Activated CD8-positive, alpha-beta memory T cell treated with anti-CD3 and anti-CD28 coated beads for 36 hours (primary cell): ENCODE measurements at regions not wholly inside any gene's neighbourhood (a gene's known extent, or its start where the extent isn't known, plus 50 kb on each side); places are given as distances from the start of the nearest gene placed in this dataset.
"Not testable (repeated sequence)": the region's sequence is repeated elsewhere in the genome, so short reads cannot be mapped to it uniquely, and the experiment has no call there.

ENCODE experiments used
- CTCF ChIA-PET: fragments of 350-600 bp; sonication (Branson Sonifier 250); formaldehyde crosslinking; loops from one replicate; lab custom pipeline; 2021; ENCODE audit warnings: antibody characterized with exemption; lab: Charles Lee
- POLR2A ChIA-PET: fragments of 350-600 bp; sonication (Branson Sonifier 250); formaldehyde crosslinking; loops from one replicate; lab custom pipeline; 2021; ENCODE audit warnings: antibody characterized with exemption; lab: Charles Lee

DNA sequence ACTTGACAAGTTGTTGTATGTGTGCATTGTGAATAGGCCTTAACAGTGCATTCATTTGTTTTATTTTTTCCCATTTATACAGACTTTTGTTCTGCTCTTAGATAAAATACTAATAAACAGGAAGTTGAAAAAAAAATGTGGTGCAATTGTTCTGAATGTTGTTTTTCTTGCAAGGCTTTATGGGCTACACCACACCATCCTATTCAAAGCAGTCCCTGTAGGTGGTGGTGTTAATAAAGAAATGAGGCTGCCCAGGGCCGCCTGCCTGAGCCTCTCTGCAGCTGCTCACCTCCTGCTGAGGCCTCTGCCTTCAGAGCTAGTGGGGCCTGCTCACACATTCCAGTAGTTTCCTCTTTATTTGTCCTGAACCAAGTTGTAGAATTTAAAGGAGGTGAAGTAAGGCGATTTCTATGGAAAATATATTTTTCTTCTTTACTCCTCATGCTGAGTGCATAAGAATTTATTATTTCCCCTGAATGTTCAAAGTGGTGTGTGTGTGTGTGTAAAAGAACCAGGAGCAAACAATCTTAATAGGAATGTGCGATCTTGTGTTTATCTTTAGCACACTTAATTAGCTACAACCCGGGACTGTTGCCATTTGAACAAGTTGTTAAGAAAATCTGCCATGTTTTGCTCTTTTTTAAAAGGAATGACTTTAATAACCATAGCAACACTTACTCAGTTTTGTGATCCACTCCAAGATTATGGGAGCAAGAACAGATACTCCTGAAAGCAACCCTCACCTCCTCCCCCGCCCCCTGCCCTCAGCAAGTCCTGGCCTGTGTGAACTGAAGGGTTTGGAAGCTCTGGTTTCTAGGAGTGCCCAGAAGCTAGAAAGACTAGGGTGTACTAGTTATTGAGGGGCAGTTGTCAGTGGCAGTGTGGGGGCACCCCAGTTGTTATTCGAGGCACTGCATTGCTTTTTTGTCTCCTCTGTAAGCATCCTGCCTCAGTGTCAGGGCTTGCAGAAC lies 251.6 kb upstream of the PLGLB2 start:
- CTCF ChIA-PET, POLR2A ChIA-PET: not testable (repeated sequence)

GRCh38 chr2:87497135-87497534 lies 250.8 kb upstream of the PLGLB2 start:
- CTCF ChIA-PET, POLR2A ChIA-PET: not testable (repeated sequence)

DNA sequence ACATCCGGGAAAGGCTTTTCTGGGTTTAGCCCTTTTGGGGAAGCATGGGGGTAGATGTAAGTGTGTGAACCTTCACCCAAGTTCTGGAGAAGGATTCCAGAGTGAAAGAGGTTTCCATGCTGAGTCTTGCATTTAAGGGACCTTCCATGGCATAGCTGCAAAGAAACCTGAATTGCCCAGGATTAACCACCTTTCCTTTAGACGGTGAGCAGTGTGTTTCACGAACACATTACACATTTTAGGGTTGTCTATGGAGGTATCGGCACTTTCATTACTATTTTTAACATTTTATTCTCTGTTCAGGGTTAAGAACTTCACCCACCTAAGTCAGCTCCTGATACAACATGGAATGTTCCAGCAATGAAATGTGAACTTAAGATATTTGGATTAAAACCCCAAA lies 250.2 kb upstream of the PLGLB2 start:
- POLR2A ChIA-PET, CTCF ChIA-PET: not testable (repeated sequence)

- CTCF ChIA-PET, result not testable (repeated sequence)
These were observed 249.6 kb upstream of the PLGLB2 start for GRCh38 chr2:87498169-87498853.

GRCh38 chr2:87498854-87499238 lies 249.0 kb upstream of the PLGLB2 start:
- POLR2A ChIA-PET, CTCF ChIA-PET: not testable (repeated sequence)

More at GRCh38 chr2:87498169-87498853, 249.6 kb upstream of the PLGLB2 start:
- POLR2A ChIA-PET, result not testable (repeated sequence)

DNA sequence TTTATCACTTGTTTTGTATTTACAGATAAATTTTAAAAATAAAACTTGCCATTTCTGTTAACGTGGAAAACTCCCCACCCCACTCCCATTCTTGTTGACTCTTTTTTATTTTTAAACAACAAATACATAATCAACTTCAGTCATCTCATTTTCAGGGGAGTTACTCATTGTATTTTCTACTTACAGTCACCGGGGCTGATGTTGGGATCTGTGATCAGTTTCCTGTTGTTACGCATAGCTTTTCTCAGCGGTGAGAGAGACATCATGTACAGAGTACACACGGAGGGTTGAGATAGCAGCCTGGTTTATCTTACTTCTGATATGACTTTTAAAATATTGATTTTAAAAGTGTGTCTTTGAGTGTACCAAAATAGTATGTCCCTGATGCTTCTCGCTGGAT lies 248.0 kb upstream of the PLGLB2 start:
- CTCF ChIA-PET, POLR2A ChIA-PET: not testable (repeated sequence)

DNA sequence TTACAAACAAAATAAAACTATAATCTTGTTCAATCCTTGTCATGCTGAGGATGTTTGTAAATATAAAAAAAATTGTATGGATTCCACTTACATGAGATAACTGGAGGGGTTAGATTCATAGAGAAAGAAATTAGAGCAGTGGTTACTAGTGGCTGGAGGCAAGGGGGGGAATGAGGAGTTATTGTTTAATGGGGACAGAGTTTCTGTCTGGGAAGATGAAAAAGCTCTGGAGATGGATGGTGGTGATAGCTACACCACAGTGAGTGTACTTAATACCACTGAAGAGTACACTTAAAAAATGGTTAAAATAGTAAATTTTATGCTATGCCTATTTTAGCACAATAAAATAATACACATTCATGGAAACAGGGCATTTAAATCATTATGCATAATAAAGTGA lies 247.5 kb upstream of the PLGLB2 start:
- CTCF ChIA-PET, POLR2A ChIA-PET: not testable (repeated sequence)

- CTCF ChIA-PET, POLR2A ChIA-PET: not testable (repeated sequence)
These were observed 246.9 kb upstream of the PLGLB2 start for GRCh38 chr2:87500951-87501350.

GRCh38 chr2:87502948-87503347 lies 244.9 kb upstream of the PLGLB2 start:
- POLR2A ChIA-PET, result not testable (repeated sequence)

DNA sequence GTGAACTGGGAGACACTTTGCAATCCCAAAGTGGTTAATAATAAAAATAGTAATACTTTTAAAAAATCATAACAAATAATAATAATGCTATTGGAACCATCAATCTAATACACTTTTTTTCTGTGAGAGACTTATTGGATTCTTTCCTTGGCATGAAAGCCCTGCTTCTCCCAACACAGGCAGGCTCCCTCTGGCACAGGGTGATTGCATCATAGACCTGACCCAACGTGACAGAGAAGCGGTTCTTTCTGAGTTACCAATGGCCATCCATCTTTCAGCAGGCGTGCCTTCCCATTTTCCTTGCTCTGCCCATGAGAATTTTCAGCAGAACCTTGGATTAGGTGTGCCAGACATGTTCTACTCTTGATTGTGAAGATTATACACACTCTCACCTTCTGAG lies 242.6 kb upstream of the PLGLB2 start:
- CTCF ChIA-PET, result not testable (repeated sequence)

More at GRCh38 chr2:87502948-87503347, 244.9 kb upstream of the PLGLB2 start:
- CTCF ChIA-PET, result not testable (repeated sequence)

DNA sequence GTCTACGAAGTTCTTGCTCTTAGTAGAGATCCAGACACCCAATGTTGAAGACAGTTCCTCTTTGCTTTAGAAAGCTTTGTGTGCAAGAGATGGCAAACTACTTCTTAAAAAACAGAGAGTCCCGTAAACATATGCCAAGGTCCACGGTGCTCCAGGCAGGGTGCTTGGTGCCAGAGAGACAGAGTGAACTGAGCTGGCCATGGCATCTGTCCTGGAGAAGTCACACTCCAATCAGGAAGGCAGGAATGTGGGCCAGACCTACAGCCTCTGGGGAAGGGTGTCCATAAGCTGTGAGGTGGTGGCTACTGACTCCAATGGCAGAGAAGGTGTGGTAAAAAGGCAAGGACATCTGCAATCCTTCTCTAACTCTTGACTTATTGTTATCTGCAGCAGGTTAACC lies 242.0 kb upstream of the PLGLB2 start:
- POLR2A ChIA-PET, CTCF ChIA-PET: not testable (repeated sequence)

More for the DNA sequence above, 242.6 kb upstream of the PLGLB2 start:
- POLR2A ChIA-PET, result not testable (repeated sequence)

DNA sequence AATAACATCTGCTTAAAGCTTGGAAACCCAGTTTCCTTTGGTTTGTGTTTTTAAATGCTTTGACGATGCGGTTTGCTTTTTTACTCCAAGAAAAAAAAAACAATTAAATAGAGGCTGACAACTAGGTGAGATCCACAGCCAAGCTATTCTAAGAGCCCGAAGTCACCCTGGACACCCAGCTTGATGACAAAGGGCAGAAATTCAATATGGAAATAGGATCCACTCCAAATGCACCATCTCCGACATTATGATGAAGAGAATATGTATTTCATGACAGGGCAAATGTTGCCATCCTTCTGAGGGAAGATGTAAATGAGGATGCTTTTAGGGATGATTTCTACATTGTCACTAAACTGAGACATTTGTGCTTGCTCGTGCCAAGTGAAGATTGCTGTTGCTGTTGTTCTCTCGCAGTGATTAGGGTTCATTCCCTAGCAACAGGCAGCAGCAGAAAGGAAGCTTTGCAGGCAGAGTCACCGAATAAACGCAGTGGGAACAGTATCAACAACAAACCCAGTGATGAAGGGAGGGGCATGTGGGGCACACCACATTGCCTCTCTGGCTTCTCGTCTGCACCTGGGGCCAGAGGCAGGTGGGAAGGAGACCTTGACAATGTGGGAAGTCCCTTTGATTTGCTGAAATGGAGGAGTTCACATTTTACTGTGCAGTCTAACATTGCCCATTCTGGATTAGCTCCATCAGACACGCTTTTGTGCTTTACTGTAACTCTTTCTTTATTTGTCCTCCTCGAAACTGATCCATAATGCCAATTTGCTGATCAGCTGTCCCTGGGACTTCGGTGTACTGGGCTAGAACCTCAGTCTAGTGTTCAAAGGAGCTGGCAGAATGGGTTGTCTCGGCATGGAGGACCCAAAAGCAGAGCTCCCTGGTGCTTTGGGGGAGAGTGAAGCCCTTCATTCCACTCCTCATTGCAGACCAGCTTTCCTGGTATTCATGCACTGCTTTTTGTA lies 240.2 kb upstream of the PLGLB2 start:
- POLR2A ChIA-PET, CTCF ChIA-PET: not testable (repeated sequence)

DNA sequence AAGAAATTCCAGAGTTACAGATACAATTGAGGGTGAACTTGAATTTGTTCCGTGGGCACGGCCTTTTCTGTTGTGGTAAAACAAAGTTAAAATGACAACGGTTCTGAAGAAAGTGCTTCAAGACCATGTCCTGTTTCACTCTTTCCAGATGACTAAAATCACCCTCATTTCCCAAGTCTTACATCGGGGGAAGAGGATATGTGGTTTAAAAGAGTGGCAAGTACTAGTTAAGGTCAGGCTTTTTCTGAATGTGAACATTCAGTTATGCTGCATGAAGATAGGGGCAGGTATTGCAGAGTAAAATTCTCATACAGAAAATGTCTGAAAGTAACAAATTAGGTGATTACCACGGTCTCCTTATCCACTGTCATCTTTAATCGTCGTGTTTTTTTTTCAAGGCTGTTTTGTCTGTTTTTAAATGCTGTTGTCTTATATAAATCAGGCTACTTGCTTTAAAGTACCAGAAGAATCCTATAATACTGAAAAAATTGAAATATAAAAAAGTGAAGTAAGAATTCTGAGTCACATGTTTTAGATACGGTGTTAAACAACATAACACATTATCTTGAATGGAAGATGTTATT lies 236.6 kb upstream of the PLGLB2 start:
- CTCF ChIA-PET, POLR2A ChIA-PET: not testable (repeated sequence)

GRCh38 chr2:87512864-87513530 lies 234.9 kb upstream of the PLGLB2 start:
- POLR2A ChIA-PET, CTCF ChIA-PET: not testable (repeated sequence)

GRCh38 chr2:87514034-87514433 lies 233.9 kb upstream of the PLGLB2 start:
- CTCF ChIA-PET, POLR2A ChIA-PET: not testable (repeated sequence)

GRCh38 chr2:87514515-87514914 lies 233.4 kb upstream of the PLGLB2 start:
- POLR2A ChIA-PET, CTCF ChIA-PET: not testable (repeated sequence)

GRCh38 chr2:87515226-87515625 lies 232.7 kb upstream of the PLGLB2 start:
- POLR2A ChIA-PET, CTCF ChIA-PET: not testable (repeated sequence)

DNA sequence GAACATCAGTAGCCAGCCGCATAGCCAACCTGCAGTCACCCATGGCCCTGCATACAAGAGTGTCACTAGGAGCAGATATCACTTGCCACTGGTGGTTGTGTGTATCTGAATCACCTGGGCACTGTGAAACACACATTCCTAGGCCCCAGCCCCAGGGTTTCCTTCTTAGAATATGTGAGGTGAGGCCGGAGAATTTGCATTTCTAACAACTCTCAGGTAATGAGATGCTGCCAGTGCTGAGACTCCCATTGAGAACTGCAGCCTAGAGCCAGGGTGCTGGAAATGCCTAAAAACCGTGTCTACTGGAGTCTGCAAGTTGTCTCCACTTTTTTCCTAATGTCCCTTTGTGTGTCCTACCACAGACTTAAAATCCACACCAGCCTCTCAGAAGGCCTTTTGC lies 232.0 kb upstream of the PLGLB2 start:
- CTCF ChIA-PET, POLR2A ChIA-PET: not testable (repeated sequence)
